Nephron (organoid): ENCODE measurements at regions not wholly inside any gene's neighbourhood (a gene's known extent, or its start where the extent isn't known, plus 50 kb on each side); places are given as distances from the start of the nearest gene placed in this dataset.
A peak's percentile ranks its signal among the peaks of the same experiment; 100 is the strongest.

Source experiments
- H3K27ac Mint-ChIP-seq, 3 experiments: 2 replicates each; pipeline ENCODE4 v1.8.0; 2020; ENCODE audit warnings: mixed read lengths in 3 of 3, mild to moderate bottlenecking in 2 of 3, moderate library complexity in 1 of 3
- H3K27me3 Mint-ChIP-seq: 2 replicates; pipeline ENCODE4 v1.8.0; 2021; ENCODE audit warnings: low read depth, mild to moderate bottlenecking, moderate library complexity, mixed read lengths
- H3K36me3 Mint-ChIP-seq: 2 replicates; pipeline ENCODE4 v1.8.0; 2020; ENCODE audit warnings: low read depth, mixed read lengths
- H3K4me1 Mint-ChIP-seq: 2 replicates; pipeline ENCODE4 v1.8.0; 2020; ENCODE audit warnings: mixed read lengths
- H3K4me3 Mint-ChIP-seq, 3 experiments: 2 replicates each; pipeline ENCODE4 v1.8.0; 2020; ENCODE audit warnings: mild to moderate bottlenecking in 3 of 3, mixed read lengths in 3 of 3, moderate library complexity in 2 of 3
- H3K9me3 Mint-ChIP-seq: 2 replicates; pipeline ENCODE4 v1.8.0; 2020; ENCODE audit warnings: mixed read lengths
- TF ChIP-seq, protein P1 (sequence below), 3 experiments: fragments of 200-600 bp; sonication (generic); IDR thresholded peaks; one replicate each; pipeline ENCODE4 v1.5.0; 2021; ENCODE audit warnings: antibody characterized with exemption in 3 of 3; ENCODE audit not compliant: unreplicated experiment in 3 of 3

DNA sequence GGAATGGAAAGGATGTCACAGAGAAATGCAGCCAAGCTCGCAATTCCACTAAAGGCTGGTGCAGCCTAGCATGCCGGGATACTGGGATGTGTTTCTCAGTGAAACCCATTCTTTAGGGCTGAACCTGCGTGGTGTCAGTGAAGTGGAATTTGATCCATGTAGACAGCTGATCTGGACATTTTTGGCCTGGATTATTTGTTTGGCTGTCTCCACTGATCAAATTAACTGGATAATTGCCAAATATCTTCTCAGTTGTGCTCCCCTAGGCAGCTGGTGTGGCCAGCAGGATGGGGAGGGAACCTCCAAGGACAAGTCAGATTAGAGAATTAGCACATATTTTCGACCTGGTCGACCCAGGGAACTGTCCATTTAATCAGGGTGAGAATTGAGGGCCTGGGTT lies 318.4 kb downstream of the RPS6KC1 start:
- Mint-ChIP-seq H3K4me1 (peaks cover 36% of the 10 kb centered on the region), H3K36me3 (no peaks in the 10 kb centered on the region), H3K9me3 (no peaks in the 10 kb centered on the region), H3K27me3 (peaks cover 3% of the 10 kb centered on the region), H3K27ac (no peak overlapping the region), H3K4me3 (no peak overlapping the region)
- TF ChIP-seq, protein P1, sequence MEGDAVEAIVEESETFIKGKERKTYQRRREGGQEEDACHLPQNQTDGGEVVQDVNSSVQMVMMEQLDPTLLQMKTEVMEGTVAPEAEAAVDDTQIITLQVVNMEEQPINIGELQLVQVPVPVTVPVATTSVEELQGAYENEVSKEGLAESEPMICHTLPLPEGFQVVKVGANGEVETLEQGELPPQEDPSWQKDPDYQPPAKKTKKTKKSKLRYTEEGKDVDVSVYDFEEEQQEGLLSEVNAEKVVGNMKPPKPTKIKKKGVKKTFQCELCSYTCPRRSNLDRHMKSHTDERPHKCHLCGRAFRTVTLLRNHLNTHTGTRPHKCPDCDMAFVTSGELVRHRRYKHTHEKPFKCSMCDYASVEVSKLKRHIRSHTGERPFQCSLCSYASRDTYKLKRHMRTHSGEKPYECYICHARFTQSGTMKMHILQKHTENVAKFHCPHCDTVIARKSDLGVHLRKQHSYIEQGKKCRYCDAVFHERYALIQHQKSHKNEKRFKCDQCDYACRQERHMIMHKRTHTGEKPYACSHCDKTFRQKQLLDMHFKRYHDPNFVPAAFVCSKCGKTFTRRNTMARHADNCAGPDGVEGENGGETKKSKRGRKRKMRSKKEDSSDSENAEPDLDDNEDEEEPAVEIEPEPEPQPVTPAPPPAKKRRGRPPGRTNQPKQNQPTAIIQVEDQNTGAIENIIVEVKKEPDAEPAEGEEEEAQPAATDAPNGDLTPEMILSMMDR (IDR thresholded peaks at IDR 0.05; ENCODE audit: unreplicated experiment in 3 of 3), result no peak

DNA sequence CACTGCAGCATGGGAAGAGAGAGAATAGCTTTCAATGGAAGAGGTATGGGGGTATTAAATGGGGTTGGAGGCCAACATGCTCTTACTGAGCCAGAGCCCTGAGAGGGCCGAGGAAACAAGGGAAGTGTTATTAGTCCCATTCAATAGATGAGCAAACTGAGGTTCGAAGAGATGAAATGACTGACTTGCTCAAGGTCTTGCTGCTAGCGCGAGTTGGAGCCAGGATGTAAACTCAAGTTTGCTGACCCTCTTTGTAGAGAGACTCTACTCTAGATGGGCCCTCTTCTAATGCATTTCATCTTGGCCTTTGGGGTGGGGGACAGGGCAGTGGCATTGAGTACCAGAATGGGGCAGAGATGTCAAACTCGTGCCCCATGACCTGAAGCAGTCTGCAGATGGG lies 319.5 kb downstream of the RPS6KC1 start:
- Mint-ChIP-seq H3K27ac (no peak overlapping the region), H3K4me1 (peaks cover 38% of the 10 kb centered on the region), H3K36me3 (no peaks in the 10 kb centered on the region), H3K27me3 (peaks cover 3% of the 10 kb centered on the region), H3K4me3 (no peak overlapping the region), H3K9me3 (no peaks in the 10 kb centered on the region)
- TF ChIP-seq, protein P1 (IDR thresholded peaks at IDR 0.05; ENCODE audit: unreplicated experiment in 3 of 3), result no peak

DNA sequence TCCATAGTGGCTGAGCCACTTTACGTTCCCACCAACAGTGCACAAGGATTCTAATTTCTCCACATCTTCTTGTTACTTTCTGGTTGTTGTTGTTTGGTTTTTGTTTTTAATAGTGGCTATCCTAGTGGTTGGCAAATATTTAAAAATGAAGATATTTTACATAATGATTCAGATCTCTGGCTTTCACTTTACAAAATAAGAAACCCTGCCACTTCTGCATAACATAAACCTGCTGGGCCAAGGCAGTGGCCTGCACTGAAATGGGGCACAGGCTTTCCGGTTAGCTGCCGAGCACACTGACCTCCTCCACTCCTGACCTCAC lies 320.4 kb downstream of the RPS6KC1 start:
- Mint-ChIP-seq H3K36me3 (no peaks in the 10 kb centered on the region), H3K4me3 (no peak overlapping the region), H3K27me3 (peaks cover 3% of the 10 kb centered on the region), H3K4me1 (peaks cover 34% of the 10 kb centered on the region), H3K27ac (no peak overlapping the region), H3K9me3 (no peaks in the 10 kb centered on the region)
- TF ChIP-seq, protein P1 (IDR thresholded peaks at IDR 0.05; ENCODE audit: unreplicated experiment in 3 of 3), result no peak

- Mint-ChIP-seq H3K36me3 (no peaks in the 10 kb centered on the region), H3K9me3 (no peaks in the 10 kb centered on the region), H3K4me1 (peaks cover 40% of the 10 kb centered on the region), H3K4me3 (no peak overlapping the region), H3K27me3 (peaks cover 3% of the 10 kb centered on the region), H3K27ac (no peak overlapping the region)
- TF ChIP-seq, protein P1 (IDR thresholded peaks at IDR 0.05; ENCODE audit: unreplicated experiment in 3 of 3), result no peak
Observed at GRCh38 chr1:213371847-213372619, 321.0 kb downstream of the RPS6KC1 start.

DNA sequence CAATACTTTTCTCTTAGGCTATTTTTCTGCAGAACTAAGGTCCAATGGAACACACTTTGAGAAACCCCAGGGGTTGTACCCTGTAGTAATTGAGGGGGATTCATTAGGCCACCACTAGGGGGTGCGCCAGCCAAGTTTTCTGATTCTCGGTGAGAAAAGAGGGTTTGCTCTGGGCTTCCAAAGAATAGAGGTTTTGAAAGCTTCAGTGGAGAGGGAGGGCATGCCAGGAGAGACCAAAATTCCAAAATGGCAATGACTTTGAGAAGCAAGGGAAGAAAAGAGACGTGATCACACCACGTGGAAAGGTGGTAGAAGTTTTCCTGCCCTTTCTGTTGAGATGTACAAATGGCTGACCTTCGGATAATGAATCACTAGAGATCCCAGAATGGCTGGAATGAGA lies 323.3 kb downstream of the RPS6KC1 start:
- H3K9me3 Mint-ChIP-seq, result no peaks in the 10 kb centered on the region
- H3K4me3 Mint-ChIP-seq, result no peak overlapping the region
- H3K36me3 Mint-ChIP-seq, result no peaks in the 10 kb centered on the region
- H3K27ac Mint-ChIP-seq, result no peak overlapping the region
- TF ChIP-seq, protein P1 (IDR thresholded peaks at IDR 0.05; ENCODE audit: unreplicated experiment in 3 of 3), result peak; percentile 86 to 90 (median 88)
- H3K27me3 Mint-ChIP-seq, result peaks cover 3% of the 10 kb centered on the region
- H3K4me1 Mint-ChIP-seq, result peaks cover 23% of the 10 kb centered on the region

- H3K27me3 Mint-ChIP-seq, result peaks cover 3% of the 10 kb centered on the region
- H3K4me3 Mint-ChIP-seq, result no peak overlapping the region
- peaks cover 19% of the 10 kb centered on the region for H3K4me1 Mint-ChIP-seq
- H3K9me3 Mint-ChIP-seq, result no peaks in the 10 kb centered on the region
- H3K36me3 Mint-ChIP-seq, result no peaks in the 10 kb centered on the region
- TF ChIP-seq, protein P1 (IDR thresholded peaks at IDR 0.05; ENCODE audit: unreplicated experiment in 3 of 3), result no peak
- no peak overlapping the region for H3K27ac Mint-ChIP-seq
Observed at GRCh38 chr1:213375002-213375401, 324.0 kb downstream of the RPS6KC1 start.
